Stomach smooth muscle (tissue), 2 donors: ENCODE measurements at regions not wholly inside any gene's neighbourhood (a gene's known extent, or its start where the extent isn't known, plus 50 kb on each side); places are given as distances from the start of the nearest gene placed in this dataset.
"Not testable (repeated sequence)": the region's sequence is repeated elsewhere in the genome, so short reads cannot be mapped to it uniquely, and the experiment has no call there.

Source experiments
- H3K27ac ChIP-seq: one replicate; pipeline ENCODE4 v1.7.0; 2013; ENCODE audit warnings: mild to moderate bottlenecking, low read length, inconsistent platforms
- H3K27me3 ChIP-seq, 2 donors: one replicate each; pipeline ENCODE4 v1.7.0; 2013; ENCODE audit warnings: low read length in 2 of 2; ENCODE audit not compliant: insufficient read depth in 2 of 2, control insufficient read depth in 1 of 2
- H3K36me3 ChIP-seq, 2 donors: one replicate each; pipeline ENCODE4 v1.7.0; 2013; ENCODE audit warnings: low read length in 2 of 2; ENCODE audit not compliant: control insufficient read depth in 2 of 2, insufficient read depth in 2 of 2
- H3K4me1 ChIP-seq: one replicate; pipeline ENCODE4 v1.7.0; 2013; ENCODE audit warnings: low read length; ENCODE audit not compliant: control insufficient read depth, insufficient read depth
- H3K4me3 ChIP-seq, 2 donors: one replicate each; pipeline ENCODE4 v1.7.0; 2013; ENCODE audit warnings: low read length in 2 of 2
- H3K9ac ChIP-seq, 2 donors: one replicate each; pipeline ENCODE4 v1.7.0; 2013; ENCODE audit warnings: low read length in 2 of 2, mild to moderate bottlenecking in 1 of 2
- H3K9me3 ChIP-seq, 2 donors: one replicate each; pipeline ENCODE4 v1.7.0; 2013; ENCODE audit warnings: low read length in 2 of 2; ENCODE audit not compliant: control insufficient read depth in 2 of 2
- donor health status: healthy.
- donor health status: Pancreatic carcinoma.

DNA sequence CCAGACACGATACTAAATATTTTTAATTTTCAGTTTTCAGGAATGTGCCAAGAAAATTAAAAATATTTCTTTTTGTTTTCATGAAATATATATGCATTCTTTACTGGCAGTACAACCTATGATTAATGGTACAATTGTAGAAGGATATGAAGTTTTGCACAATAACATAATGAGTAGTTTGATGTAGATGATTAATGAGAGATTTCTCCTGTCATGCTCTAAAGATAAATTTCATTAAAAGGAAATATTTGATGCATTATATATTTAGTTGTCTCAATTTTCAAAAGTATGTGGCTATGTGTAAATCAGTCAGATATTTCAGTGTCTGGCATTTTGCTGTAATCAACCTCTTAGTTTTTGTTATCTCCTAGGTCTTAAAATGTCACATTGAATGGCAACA, 940.2 kb upstream of the MDGA2 start:
- H3K27me3 ChIP-seq = no peaks in the 10 kb centered on the region
- no peak overlapping the region for H3K9ac ChIP-seq
- H3K9me3 ChIP-seq = no peaks in the 10 kb centered on the region
- no peaks in the 10 kb centered on the region for H3K4me1 ChIP-seq
- H3K4me3 ChIP-seq = no peak overlapping the region
- no peaks in the 10 kb centered on the region for H3K36me3 ChIP-seq
- H3K27ac ChIP-seq = no peak overlapping the region

DNA sequence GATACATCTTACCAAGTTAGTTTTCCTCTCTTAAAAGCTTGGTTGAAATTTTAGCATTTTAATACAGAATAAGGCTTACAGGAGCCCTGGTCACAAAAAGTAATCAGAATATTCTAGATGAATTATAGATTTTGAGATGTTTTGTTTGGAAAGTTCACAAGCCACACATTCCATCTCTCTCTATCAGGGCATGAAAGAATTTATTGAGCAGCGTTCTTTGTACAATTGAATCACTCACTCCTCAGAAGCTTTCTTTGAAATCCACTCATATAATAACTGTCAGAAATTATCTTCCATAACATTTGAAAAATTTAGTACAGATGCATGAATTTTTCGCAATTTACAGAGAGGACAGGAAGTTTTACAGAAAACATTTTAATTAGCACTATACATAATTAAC, 938.6 kb upstream of the MDGA2 start:
- H3K4me1 ChIP-seq = no peaks in the 10 kb centered on the region
- H3K36me3 ChIP-seq = no peaks in the 10 kb centered on the region
- H3K9me3 ChIP-seq = no peaks in the 10 kb centered on the region
- H3K27me3 ChIP-seq = no peaks in the 10 kb centered on the region
- H3K4me3 ChIP-seq = no peak overlapping the region
- no peak overlapping the region for H3K9ac ChIP-seq
- no peak overlapping the region for H3K27ac ChIP-seq

DNA sequence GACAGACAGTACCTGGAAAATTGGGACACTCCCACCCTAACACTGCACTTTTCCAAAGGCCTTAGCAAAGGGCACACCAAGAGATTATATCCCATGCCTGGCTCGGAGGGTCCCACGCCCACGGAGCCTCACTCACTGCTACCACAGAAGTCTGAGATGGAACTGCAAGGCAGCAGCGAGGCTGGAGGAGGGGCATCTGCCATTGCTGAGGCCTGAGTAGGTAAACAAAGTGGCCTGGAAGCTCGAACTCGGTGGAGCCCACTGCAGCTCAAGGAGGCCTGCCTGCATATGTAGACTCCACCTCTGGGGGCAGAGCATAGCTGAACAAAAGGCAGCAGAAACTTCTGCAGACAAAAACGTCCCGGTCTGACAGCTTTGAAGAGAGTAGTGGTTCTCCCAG, 931.6 kb upstream of the MDGA2 start:
- not testable (repeated sequence) for H3K27ac ChIP-seq, H3K27me3 ChIP-seq, H3K9me3 ChIP-seq, H3K4me1 ChIP-seq, H3K36me3 ChIP-seq, H3K9ac ChIP-seq, H3K4me3 ChIP-seq

DNA sequence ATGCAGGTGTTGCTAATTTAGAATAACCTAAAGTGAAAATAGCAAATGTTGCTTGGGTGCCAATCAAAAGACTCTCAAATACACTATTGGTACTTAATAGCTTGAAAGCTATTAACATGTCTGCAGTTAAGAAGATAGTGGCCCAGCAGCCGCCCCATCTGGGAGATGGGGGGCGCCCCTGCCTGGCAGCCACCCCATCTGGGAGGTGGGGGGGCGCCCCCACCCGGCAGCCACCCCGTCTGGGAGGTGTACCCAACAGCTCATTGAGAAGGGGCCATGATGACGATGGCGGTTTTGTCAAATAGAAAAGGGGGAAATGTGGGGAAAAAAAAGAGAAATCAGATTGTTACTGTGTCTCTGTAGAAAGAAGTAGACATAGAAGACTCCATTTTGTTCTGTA, 923.1 kb upstream of the MDGA2 start:
- Histone ChIP-seq H3K27me3 (no peaks in the 10 kb centered on the region), H3K9ac (no peak overlapping the region), H3K27ac (no peak overlapping the region), H3K4me3 (no peak overlapping the region), H3K36me3 (no peaks in the 10 kb centered on the region), H3K4me1 (no peaks in the 10 kb centered on the region), H3K9me3 (no peaks in the 10 kb centered on the region)

DNA sequence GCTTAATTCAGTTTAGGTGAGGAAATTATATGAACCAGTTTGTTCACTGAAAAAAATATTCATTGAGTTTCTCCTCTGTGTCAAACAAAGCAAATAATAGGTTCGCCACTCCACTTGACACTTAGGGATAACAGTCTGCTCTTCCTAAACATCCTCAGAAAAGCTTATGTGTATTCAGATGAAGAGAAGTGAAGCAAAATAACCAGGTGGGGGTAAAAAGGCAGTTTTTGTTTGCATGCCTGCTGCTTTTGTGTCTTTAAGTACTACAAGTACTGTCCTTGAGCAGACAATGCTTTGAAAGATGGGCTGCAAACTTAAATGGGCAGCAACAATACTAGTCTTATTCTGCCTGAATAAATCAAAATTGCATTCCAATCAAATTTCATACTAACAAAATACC, 910.7 kb upstream of the MDGA2 start:
- no peaks in the 10 kb centered on the region for H3K27me3 ChIP-seq
- no peaks in the 10 kb centered on the region for H3K4me1 ChIP-seq
- no peaks in the 10 kb centered on the region for H3K9me3 ChIP-seq
- no peak overlapping the region for H3K4me3 ChIP-seq
- no peak overlapping the region for H3K9ac ChIP-seq
- H3K27ac ChIP-seq = no peak overlapping the region
- no peaks in the 10 kb centered on the region for H3K36me3 ChIP-seq

DNA sequence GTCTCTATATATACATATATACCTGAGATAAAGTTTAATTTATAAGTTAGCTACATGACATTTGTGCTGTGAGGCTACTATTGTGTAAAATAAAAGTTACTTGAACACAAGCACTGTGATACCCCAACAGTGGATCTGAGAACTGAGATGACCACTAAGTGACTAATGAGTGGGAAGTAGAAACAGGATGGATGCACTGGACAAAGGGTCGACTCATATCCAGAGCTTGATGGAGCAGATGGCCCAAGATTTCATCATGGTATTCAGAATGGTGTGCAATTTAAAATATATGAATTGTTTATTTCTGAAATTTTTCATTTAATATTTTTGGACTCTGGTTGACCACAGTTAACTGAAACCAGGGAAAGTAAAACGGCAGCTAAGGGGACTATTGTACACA, 908.6 kb upstream of the MDGA2 start:
- Histone ChIP-seq H3K36me3 (no peaks in the 10 kb centered on the region), H3K4me3 (no peak overlapping the region), H3K27ac (no peak overlapping the region), H3K9ac (no peak overlapping the region), H3K4me1 (no peaks in the 10 kb centered on the region), H3K27me3 (no peaks in the 10 kb centered on the region), H3K9me3 (no peaks in the 10 kb centered on the region)

DNA sequence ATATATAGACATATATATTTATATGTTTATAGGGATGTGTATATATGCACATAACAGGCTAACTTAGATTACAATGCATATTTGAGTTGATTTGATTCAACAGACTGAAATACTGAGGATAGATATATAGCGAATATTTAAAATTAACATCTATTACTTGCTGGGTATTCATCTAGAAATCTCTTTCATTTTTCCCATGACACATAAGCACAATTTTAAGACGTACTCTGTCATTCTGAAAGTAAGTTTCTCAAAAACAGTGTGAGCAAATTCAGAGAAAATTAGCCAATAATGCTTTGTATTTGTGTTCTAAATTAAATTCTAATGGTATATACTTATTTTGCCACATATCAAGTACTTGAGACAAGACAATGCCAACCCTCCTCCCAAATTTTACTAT, 907.5 kb upstream of the MDGA2 start:
- Histone ChIP-seq H3K36me3 (no peaks in the 10 kb centered on the region), H3K9ac (no peak overlapping the region), H3K9me3 (no peaks in the 10 kb centered on the region), H3K4me3 (no peak overlapping the region), H3K27ac (no peak overlapping the region), H3K27me3 (no peaks in the 10 kb centered on the region), H3K4me1 (no peaks in the 10 kb centered on the region)

DNA sequence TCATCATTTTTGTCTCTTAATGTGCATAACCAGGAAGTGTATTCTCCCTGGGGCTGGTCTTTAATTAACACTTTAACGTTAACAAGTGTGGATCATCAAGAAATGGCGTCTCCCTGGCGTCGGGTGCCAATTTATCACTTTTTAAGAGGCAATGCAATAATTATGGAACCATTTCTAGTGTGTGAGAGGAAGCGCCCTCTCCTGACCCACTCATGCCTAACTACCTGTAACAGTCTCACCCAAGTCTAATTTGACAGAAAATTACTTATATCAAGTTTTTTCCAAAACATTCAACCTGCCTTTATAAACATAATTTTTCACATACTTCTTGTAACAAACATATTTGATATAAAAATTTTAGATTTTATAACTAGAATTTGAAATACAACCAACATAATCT, 905.3 kb upstream of the MDGA2 start:
- no peaks in the 10 kb centered on the region for H3K9me3 ChIP-seq
- H3K4me3 ChIP-seq = no peak overlapping the region
- no peak overlapping the region for H3K9ac ChIP-seq
- no peaks in the 10 kb centered on the region for H3K36me3 ChIP-seq
- no peaks in the 10 kb centered on the region for H3K4me1 ChIP-seq
- no peaks in the 10 kb centered on the region for H3K27me3 ChIP-seq
- no peak overlapping the region for H3K27ac ChIP-seq

DNA sequence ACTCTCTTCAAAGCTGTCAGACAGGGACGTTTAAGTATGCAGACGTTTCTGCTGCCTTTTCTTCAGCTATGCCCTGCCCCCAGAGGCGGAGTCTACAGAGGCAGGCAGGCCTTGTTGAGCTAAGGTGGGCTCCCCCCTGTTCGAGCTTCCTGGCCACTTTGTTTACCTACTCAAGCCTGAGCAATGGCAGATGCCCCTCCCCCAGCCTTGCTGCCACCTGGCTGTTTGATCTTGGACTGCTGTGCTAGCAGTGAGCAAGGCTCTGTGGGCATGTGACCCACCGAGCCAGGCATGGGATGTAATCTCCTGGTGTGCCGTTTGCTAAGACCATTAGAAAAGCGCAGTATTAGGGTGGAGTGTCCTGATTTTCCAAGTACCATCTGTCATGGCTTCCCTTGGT, 900.4 kb upstream of the MDGA2 start:
- Histone ChIP-seq H3K27me3 (no peaks in the 10 kb centered on the region), H3K9ac (no peak overlapping the region), H3K36me3 (no peaks in the 10 kb centered on the region), H3K27ac (no peak overlapping the region), H3K9me3 (peaks cover 0 to 2% of the 10 kb centered on the region in 2 donors), H3K4me1 (no peaks in the 10 kb centered on the region), H3K4me3 (no peak overlapping the region)

DNA sequence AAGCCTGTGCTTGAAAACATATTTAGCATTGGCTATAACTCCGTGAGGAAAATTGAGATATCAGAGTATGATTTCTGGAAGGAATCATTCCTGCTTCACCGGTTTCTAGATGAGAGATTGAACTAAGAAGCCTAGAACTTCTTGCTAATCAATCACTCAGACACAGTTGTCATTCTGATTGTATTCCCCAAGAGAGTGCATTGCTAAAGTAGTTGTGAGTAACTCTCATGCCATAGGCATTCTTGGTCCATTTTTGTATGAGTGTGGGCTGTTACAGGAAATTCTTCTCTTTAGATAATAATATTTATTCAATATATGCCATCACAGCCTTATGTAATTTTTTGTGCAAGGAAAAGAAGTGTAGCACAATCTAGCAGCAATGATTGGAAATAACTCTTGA, 893.3 kb upstream of the MDGA2 start:
- Histone ChIP-seq H3K9me3 (peaks cover 2% of the 10 kb centered on the region in 2 donors), H3K36me3 (no peaks in the 10 kb centered on the region), H3K9ac (no peak overlapping the region), H3K4me1 (no peaks in the 10 kb centered on the region), H3K27ac (no peak overlapping the region), H3K27me3 (no peaks in the 10 kb centered on the region), H3K4me3 (no peak overlapping the region)

DNA sequence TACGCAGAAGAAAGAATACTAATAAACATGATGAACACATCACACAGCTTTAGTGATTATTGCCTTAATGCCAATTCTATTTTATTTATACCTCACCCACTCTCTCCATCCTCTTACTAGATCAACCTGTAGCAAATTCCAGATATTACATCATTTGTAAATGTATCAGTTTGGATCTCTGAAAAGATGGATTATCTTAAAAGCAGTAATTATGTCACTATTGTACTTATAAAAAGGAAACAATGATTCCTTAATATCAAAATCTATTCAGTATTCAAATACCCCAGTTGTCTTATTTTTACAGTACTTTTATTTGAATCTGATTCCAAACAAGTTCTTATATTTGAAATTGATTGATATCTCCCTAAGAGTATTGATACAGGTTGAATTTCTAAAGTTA, 892.8 kb upstream of the MDGA2 start:
- Histone ChIP-seq H3K36me3 (no peaks in the 10 kb centered on the region), H3K4me1 (no peaks in the 10 kb centered on the region), H3K9ac (no peak overlapping the region), H3K27ac (no peak overlapping the region), H3K9me3 (peaks cover 2 to 4% of the 10 kb centered on the region in 2 donors), H3K4me3 (no peak overlapping the region), H3K27me3 (no peaks in the 10 kb centered on the region)

DNA sequence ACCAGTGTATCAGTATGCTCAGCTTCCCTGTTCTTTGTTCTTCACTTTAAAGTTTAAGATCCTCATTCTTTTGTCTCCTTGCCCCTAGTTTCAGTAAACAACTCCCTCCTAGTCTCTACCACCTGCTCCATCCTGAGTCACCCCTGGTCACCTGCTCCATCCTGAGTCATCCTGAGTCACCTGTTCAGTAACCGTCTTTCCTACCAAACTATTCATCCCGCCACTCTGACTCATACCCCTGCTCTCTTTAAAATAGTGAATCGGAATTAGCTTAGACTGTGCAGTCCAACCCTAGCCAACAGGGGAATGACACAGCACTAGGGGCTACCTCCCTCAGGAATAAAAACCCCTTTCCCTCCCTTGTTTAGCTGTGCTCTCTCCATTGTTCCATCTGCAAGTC, 888.1 kb upstream of the MDGA2 start:
- H3K4me1 ChIP-seq = no peaks in the 10 kb centered on the region
- no peaks in the 10 kb centered on the region for H3K36me3 ChIP-seq
- peaks cover 0 to 7% of the 10 kb centered on the region in 2 donors for H3K9me3 ChIP-seq
- no peak overlapping the region for H3K4me3 ChIP-seq
- no peak overlapping the region for H3K9ac ChIP-seq
- H3K27ac ChIP-seq = no peak overlapping the region
- H3K27me3 ChIP-seq = no peaks in the 10 kb centered on the region
